ENCODE measurements at regions not wholly inside any gene's neighbourhood (a gene's known extent, or its start where the extent isn't known, plus 50 kb on each side); places are given as distances from the start of the nearest gene placed in this dataset.

- TF ChIP-seq CTCF (conservative IDR thresholded peaks at IDR 0.05 in 1 of 2, IDR thresholded peaks at IDR 0.05 in 1 of 2; ENCODE audit: low read depth in 1 of 2, low read length in 2 of 2) (peak in 1 of 2 donors; percentile 4), EZH2 (IDR thresholded peaks at IDR 0.05; ENCODE audit: low read length, missing control alignments) (no peak)
These were observed 69.5 kb upstream of the RAD23B start for GRCh38 chr9:107213561-107214028.
